ENCODE measurements at regions not wholly inside any gene's neighbourhood (a gene's known extent, or its start where the extent isn't known, plus 50 kb on each side); places are given as distances from the start of the nearest gene placed in this dataset.
"Not testable (repeated sequence)": the region's sequence is repeated elsewhere in the genome, so short reads cannot be mapped to it uniquely, and the experiment has no call there.

DNA sequence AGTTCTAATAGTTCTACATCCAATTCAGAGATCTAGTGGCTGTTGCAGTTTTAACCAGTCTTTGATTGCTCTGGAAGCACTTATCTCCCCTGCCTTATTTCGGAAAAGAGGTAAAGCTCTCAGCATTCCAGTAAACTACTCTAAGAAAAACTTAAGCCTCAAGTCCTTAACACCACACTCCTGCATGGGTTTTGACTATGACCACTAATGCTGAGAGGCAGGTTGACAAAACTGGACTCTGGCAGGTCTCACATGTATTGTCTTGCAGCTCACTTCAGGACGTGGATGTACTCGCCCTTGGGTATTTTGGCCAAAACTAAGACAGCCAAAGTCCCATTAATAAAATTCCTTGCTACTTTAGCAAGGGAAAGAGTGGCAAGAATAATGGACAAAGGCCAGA, 405.9 kb upstream of the GRM7 start:
- intact Hi-C loops (cut with DNase I): no loop called here
- TF ChIP-seq POLR2AphosphoS5 (IDR thresholded peaks at IDR 0.05): no peak
- no peak for TF ChIP-seq EP300 (IDR thresholded peaks at IDR 0.05)
- TF ChIP-seq POLR2A (IDR thresholded peaks at IDR 0.05; ENCODE audit: low read depth): no peak
- TF ChIP-seq, protein P1, sequence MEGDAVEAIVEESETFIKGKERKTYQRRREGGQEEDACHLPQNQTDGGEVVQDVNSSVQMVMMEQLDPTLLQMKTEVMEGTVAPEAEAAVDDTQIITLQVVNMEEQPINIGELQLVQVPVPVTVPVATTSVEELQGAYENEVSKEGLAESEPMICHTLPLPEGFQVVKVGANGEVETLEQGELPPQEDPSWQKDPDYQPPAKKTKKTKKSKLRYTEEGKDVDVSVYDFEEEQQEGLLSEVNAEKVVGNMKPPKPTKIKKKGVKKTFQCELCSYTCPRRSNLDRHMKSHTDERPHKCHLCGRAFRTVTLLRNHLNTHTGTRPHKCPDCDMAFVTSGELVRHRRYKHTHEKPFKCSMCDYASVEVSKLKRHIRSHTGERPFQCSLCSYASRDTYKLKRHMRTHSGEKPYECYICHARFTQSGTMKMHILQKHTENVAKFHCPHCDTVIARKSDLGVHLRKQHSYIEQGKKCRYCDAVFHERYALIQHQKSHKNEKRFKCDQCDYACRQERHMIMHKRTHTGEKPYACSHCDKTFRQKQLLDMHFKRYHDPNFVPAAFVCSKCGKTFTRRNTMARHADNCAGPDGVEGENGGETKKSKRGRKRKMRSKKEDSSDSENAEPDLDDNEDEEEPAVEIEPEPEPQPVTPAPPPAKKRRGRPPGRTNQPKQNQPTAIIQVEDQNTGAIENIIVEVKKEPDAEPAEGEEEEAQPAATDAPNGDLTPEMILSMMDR (IDR thresholded peaks at IDR 0.05): no peak
- 77% methylated on average over 3 of the region's 3 CpGs for WGBS
- no peaks in the 10 kb centered on the region for H3K36me3 ChIP-seq
- no peaks in the 10 kb centered on the region for H3K27me3 ChIP-seq
- DNase-seq (ENCODE audit: extremely low spot score): no peak
- H3K27ac ChIP-seq (replicated peaks in 1 of 4): no peak overlapping the region
- H3K4me1 ChIP-seq: no peaks in the 10 kb centered on the region
- no peak overlapping the region for H3K4me3 ChIP-seq
- H3K9me3 ChIP-seq: no peaks in the 10 kb centered on the region

DNA sequence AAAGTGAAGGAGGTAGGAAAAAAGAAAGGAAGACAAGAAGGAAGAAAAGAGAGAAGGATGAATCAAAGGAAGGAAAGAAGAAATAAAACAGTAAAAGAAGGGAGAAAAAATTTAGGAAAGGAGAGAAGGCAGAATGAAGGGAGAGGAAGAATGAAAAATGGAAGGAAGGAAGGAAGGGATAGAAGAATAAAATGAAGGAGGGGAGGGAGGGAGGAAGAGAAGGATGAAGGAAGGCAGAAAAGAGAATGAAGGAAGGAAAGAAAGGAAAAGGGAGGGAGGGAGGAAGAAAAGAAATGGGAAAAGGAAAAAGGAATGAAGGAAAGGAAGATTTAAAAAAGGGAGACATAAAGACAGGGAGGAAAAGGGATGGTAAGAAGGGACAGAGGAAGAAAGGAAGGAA, 393.7 kb upstream of the GRM7 start:
- no peak for DNase-seq (ENCODE audit: extremely low spot score)
- TF ChIP-seq EP300 (IDR thresholded peaks at IDR 0.05): no peak
- TF ChIP-seq POLR2AphosphoS5 (IDR thresholded peaks at IDR 0.05): no peak
- no peak for TF ChIP-seq POLR2A (IDR thresholded peaks at IDR 0.05; ENCODE audit: low read depth)
- TF ChIP-seq, protein P1 (IDR thresholded peaks at IDR 0.05): no peak
- intact Hi-C loops (cut with DNase I): no loop called here

DNA sequence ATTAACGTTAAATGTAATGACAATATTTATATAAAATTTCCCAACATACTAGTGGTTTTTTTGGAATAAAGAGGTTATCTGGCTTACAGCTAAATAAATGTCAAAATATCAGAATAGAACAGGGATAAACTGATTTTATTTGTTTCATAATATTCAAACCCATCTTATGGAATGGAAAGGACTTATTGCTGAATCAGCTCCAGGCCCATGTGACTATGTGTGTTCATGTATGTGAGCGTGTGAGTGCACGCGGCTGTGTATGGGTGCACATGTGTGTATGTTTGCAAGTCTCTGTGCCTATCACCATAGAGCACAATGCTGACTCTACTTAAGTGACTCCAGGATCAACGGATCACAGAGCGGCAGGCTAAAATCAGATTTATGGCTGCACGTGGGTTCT, 392.3 kb upstream of the GRM7 start:
- Histone ChIP-seq H3K4me3 (no peak overlapping the region), H3K27ac (replicated peaks in 1 of 4) (no peak overlapping the region), H3K36me3 (no peaks in the 10 kb centered on the region), H3K9me3 (no peaks in the 10 kb centered on the region), H3K27me3 (no peaks in the 10 kb centered on the region), H3K4me1 (peaks cover 0 to 5% (median 0%) of the 10 kb centered on the region in 4 donors)
- intact Hi-C loops (cut with DNase I): no loop called here
- DNase-seq (ENCODE audit: extremely low spot score): no peak
- 85% methylated on average over 7 of the region's 7 CpGs for WGBS
- TF ChIP-seq EP300 (IDR thresholded peaks at IDR 0.05): no peak
- no peak for TF ChIP-seq POLR2A (IDR thresholded peaks at IDR 0.05; ENCODE audit: low read depth)
- TF ChIP-seq, protein P1 (IDR thresholded peaks at IDR 0.05): no peak
- no peak for TF ChIP-seq POLR2AphosphoS5 (IDR thresholded peaks at IDR 0.05)

More for the DNA sequence above, 393.7 kb upstream of the GRM7 start:
- no peaks in the 10 kb centered on the region for H3K27me3 ChIP-seq
- H3K9me3 ChIP-seq: peaks cover 0 to 3% (median 0%) of the 10 kb centered on the region in 4 donors
- H3K4me1 ChIP-seq: peaks cover 0 to 5% (median 0%) of the 10 kb centered on the region in 4 donors
- no peaks in the 10 kb centered on the region for H3K36me3 ChIP-seq
- H3K27ac ChIP-seq (replicated peaks in 1 of 4): no peak overlapping the region
- H3K4me3 ChIP-seq: no peak overlapping the region

DNA sequence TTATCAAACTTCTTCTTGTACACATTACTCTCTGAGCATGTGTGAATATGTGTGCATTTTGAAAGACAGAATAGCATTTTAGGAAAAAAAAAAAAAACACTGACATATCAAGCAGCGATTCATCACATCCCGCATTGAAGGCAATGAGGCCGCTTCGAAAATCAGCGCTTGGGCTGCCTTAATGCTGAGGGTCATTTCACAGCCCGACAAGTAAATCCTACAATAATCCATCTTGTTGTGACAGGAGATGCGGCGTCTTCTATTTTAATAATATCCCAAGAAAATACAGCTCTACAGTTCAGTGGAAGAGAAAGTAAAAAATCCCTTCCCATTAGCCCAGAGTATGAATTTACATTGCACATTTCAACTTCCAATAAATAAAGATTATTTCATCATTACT, 389.2 kb upstream of the GRM7 start:
- Histone ChIP-seq H3K4me1 (peaks cover 0 to 5% (median 0%) of the 10 kb centered on the region in 4 donors), H3K4me3 (no peak overlapping the region), H3K27me3 (no peaks in the 10 kb centered on the region), H3K9me3 (no peaks in the 10 kb centered on the region), H3K36me3 (no peaks in the 10 kb centered on the region), H3K27ac (replicated peaks in 1 of 4) (no peak overlapping the region)
- TF ChIP-seq, protein P1 (IDR thresholded peaks at IDR 0.05): no peak
- TF ChIP-seq POLR2AphosphoS5 (IDR thresholded peaks at IDR 0.05): no peak
- no peak for TF ChIP-seq EP300 (IDR thresholded peaks at IDR 0.05)
- no peak for TF ChIP-seq POLR2A (IDR thresholded peaks at IDR 0.05; ENCODE audit: low read depth)
- no peak for DNase-seq (ENCODE audit: extremely low spot score)
- intact Hi-C loops (cut with DNase I): no loop called here
- WGBS: 65% methylated on average over 8 of the region's 8 CpGs

DNA sequence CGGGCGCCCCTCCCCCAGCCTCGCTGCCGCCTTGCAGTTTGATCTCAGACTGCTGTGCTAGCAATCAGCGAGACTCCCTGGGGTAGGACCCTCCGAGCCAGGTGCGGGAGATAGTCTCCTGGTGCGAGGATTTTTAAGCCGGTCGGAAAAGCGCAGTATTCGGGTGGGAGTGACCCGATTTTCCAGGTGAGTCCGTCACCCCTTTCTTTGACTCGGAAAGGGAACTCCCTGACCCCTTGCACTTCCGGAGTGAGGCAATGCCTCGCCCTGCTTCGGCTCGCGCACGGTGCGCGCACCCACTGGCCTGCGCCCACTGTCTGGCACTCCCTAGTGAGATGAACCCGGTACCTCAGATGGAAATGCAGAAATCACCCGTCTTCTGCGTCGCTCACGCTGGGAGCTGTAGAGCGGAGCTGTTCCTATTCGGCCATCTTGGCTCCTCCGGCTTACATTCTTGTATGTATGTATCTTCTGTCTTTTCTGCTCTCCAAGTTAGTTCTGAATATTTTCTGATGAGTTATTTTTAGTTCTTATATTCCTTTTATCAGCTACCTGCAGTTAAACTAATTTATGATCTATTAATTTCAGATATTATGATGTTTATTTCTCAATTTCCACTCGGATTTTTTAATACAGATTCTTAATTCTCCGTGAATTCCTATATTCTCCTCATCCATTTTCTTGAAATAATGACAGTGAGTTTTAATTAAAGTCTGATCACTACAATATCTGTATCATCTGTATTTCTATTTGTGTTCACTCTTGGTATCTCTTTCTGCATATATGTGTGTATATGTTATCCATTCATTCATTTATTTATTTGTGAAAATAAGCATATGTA, 370.2 kb upstream of the GRM7 start:
- H3K36me3 ChIP-seq; H3K9me3 ChIP-seq; H3K27me3 ChIP-seq; H3K27ac ChIP-seq (replicated peaks in 1 of 4); intact Hi-C loops (cut with DNase I); H3K4me1 ChIP-seq; DNase-seq (ENCODE audit: extremely low spot score); H3K4me3 ChIP-seq: not testable (repeated sequence)
- WGBS: 97% methylated on average over 29 of the region's 34 CpGs
